Dendritic cell treated with granulocyte-macrophage colony-stimulating factor and Interleukin-4, amounts not matched to agents 40 ng/mL and 50 ng/mL, for 4 days (primary cell): ENCODE measurements at regions not wholly inside any gene's neighbourhood (a gene's known extent, or its start where the extent isn't known, plus 50 kb on each side); places are given as distances from the start of the nearest gene placed in this dataset.
"Not testable (repeated sequence)": the region's sequence is repeated elsewhere in the genome, so short reads cannot be mapped to it uniquely, and the experiment has no call there.

Source experiments
- H3K27ac Mint-ChIP-seq: one replicate; pipeline ENCODE4 v1.8.0; 2022; ENCODE audit warnings: mild to moderate bottlenecking, mixed read lengths
- H3K27me3 Mint-ChIP-seq: one replicate; pipeline ENCODE4 v1.8.0; 2022; ENCODE audit warnings: mild to moderate bottlenecking, mixed read lengths
- H3K36me3 Mint-ChIP-seq: one replicate; pipeline ENCODE4 v1.8.0; 2022; ENCODE audit warnings: low read depth, mixed read lengths
- H3K4me1 Mint-ChIP-seq: one replicate; pipeline ENCODE4 v1.8.0; 2022; ENCODE audit warnings: low read depth, mixed read lengths
- H3K4me3 Mint-ChIP-seq: one replicate; pipeline ENCODE4 v1.8.0; 2022; ENCODE audit warnings: mild to moderate bottlenecking, moderate library complexity, mixed read lengths
- H3K9me3 Mint-ChIP-seq: one replicate; pipeline ENCODE4 v1.8.0; 2022; ENCODE audit warnings: mixed read lengths
- intact Hi-C: fragments of 100-400 bp; cut with micrococcal nuclease; formaldehyde crosslinking; loops from one replicate; pipeline ENCODE4 v1.15.0; 2022

- Mint-ChIP-seq H3K27ac (no peak overlapping the region), H3K4me1 (no peaks in the 10 kb centered on the region), H3K4me3 (no peak overlapping the region), H3K36me3 (no peaks in the 10 kb centered on the region), H3K27me3 (no peaks in the 10 kb centered on the region), H3K9me3 (no peaks in the 10 kb centered on the region)
- intact Hi-C loops, result no loop called here
Measured at GRCh38 chr18:54433368-54433767, 75.7 kb downstream of the C18orf54 start.

- no peak overlapping the region for H3K4me3 Mint-ChIP-seq
Measured at GRCh38 chr18:54433857-54434256, 76.2 kb downstream of the C18orf54 start.

GRCh38 chr18:54434453-54434852, 76.7 kb downstream of the C18orf54 start:
- Mint-ChIP-seq H3K36me3 (no peaks in the 10 kb centered on the region), H3K4me3 (no peak overlapping the region), H3K27ac (no peak overlapping the region), H3K27me3 (no peaks in the 10 kb centered on the region), H3K9me3 (no peaks in the 10 kb centered on the region), H3K4me1 (no peaks in the 10 kb centered on the region)
- intact Hi-C loops, result no loop called here

More at GRCh38 chr18:54433857-54434256, 76.2 kb downstream of the C18orf54 start:
- intact Hi-C loops, result no loop called here
- H3K27me3 Mint-ChIP-seq, result no peaks in the 10 kb centered on the region
- H3K36me3 Mint-ChIP-seq, result no peaks in the 10 kb centered on the region
- no peaks in the 10 kb centered on the region for H3K4me1 Mint-ChIP-seq
- H3K9me3 Mint-ChIP-seq, result no peaks in the 10 kb centered on the region
- no peak overlapping the region for H3K27ac Mint-ChIP-seq

- intact Hi-C loops, result no loop called here
- H3K4me1 Mint-ChIP-seq, result no peaks in the 10 kb centered on the region
- no peaks in the 10 kb centered on the region for H3K9me3 Mint-ChIP-seq
- no peak overlapping the region for H3K4me3 Mint-ChIP-seq
- no peaks in the 10 kb centered on the region for H3K36me3 Mint-ChIP-seq
- no peaks in the 10 kb centered on the region for H3K27me3 Mint-ChIP-seq
- no peak overlapping the region for H3K27ac Mint-ChIP-seq
Measured at GRCh38 chr18:54436501-54436900, 78.8 kb downstream of the C18orf54 start.

GRCh38 chr18:54440292-54440691, 82.6 kb downstream of the C18orf54 start:
- H3K36me3 Mint-ChIP-seq, result no peaks in the 10 kb centered on the region
- H3K4me1 Mint-ChIP-seq, result no peaks in the 10 kb centered on the region
- no peaks in the 10 kb centered on the region for H3K9me3 Mint-ChIP-seq
- no peak overlapping the region for H3K4me3 Mint-ChIP-seq
- H3K27me3 Mint-ChIP-seq, result peaks cover 1% of the 10 kb centered on the region
- no peak overlapping the region for H3K27ac Mint-ChIP-seq
- intact Hi-C loops, result no loop called here

- Mint-ChIP-seq H3K4me3 (no peak overlapping the region), H3K9me3 (no peaks in the 10 kb centered on the region), H3K36me3 (no peaks in the 10 kb centered on the region), H3K27ac (no peak overlapping the region), H3K27me3 (peaks cover 3% of the 10 kb centered on the region), H3K4me1 (no peaks in the 10 kb centered on the region)
- intact Hi-C loops, result loop anchor here (2.0 kb wide), 1 partner anchor 538 kb away; no protein-coding TSS in a partner anchor
Measured at GRCh38 chr18:54444319-54444914, 86.7 kb downstream of the C18orf54 start.

GRCh38 chr18:54453996-54454395, 96.3 kb downstream of the C18orf54 start:
- Mint-ChIP-seq H3K36me3 (no peaks in the 10 kb centered on the region), H3K4me1 (no peaks in the 10 kb centered on the region), H3K9me3 (no peaks in the 10 kb centered on the region), H3K27me3 (no peaks in the 10 kb centered on the region), H3K27ac (no peak overlapping the region), H3K4me3 (no peak overlapping the region)
- intact Hi-C loops, result no loop called here

GRCh38 chr18:54465502-54465901, 107.8 kb downstream of the C18orf54 start:
- H3K36me3 Mint-ChIP-seq, result no peaks in the 10 kb centered on the region
- H3K27ac Mint-ChIP-seq, result no peak overlapping the region
- H3K27me3 Mint-ChIP-seq, result no peaks in the 10 kb centered on the region
- intact Hi-C loops, result no loop called here
- no peak overlapping the region for H3K4me3 Mint-ChIP-seq
- H3K4me1 Mint-ChIP-seq, result no peaks in the 10 kb centered on the region
- no peaks in the 10 kb centered on the region for H3K9me3 Mint-ChIP-seq

GRCh38 chr18:54466248-54467005, 108.7 kb downstream of the C18orf54 start:
- no peaks in the 10 kb centered on the region for H3K4me1 Mint-ChIP-seq
- H3K9me3 Mint-ChIP-seq, result no peaks in the 10 kb centered on the region
- H3K4me3 Mint-ChIP-seq, result no peak overlapping the region
- H3K27me3 Mint-ChIP-seq, result no peaks in the 10 kb centered on the region
- intact Hi-C loops, result no loop called here
- H3K36me3 Mint-ChIP-seq, result no peaks in the 10 kb centered on the region
- no peak overlapping the region for H3K27ac Mint-ChIP-seq

- intact Hi-C loops, result no loop called here
- Mint-ChIP-seq H3K4me1 (no peaks in the 10 kb centered on the region), H3K27ac (no peak overlapping the region), H3K27me3 (peaks cover 4% of the 10 kb centered on the region), H3K9me3 (no peaks in the 10 kb centered on the region), H3K4me3 (no peak overlapping the region), H3K36me3 (no peaks in the 10 kb centered on the region)
Measured at GRCh38 chr18:54479365-54479764, 111.7 kb upstream of the DYNAP start.

- Mint-ChIP-seq H3K36me3 (no peaks in the 10 kb centered on the region), H3K4me3 (no peak overlapping the region), H3K4me1 (no peaks in the 10 kb centered on the region), H3K27ac (no peak overlapping the region), H3K9me3 (no peaks in the 10 kb centered on the region), H3K27me3 (peaks cover 4% of the 10 kb centered on the region)
- intact Hi-C loops, result no loop called here
Measured at GRCh38 chr18:54480616-54481015, 110.4 kb upstream of the DYNAP start.

- intact Hi-C loops, H3K27me3 Mint-ChIP-seq, H3K27ac Mint-ChIP-seq, H3K4me1 Mint-ChIP-seq, H3K36me3 Mint-ChIP-seq, H3K4me3 Mint-ChIP-seq, H3K9me3 Mint-ChIP-seq: not testable (repeated sequence)
Measured at GRCh38 chr18:54502451-54502850, 88.6 kb upstream of the DYNAP start.

- no peak overlapping the region for H3K27ac Mint-ChIP-seq
- intact Hi-C loops, result no loop called here
- H3K4me1 Mint-ChIP-seq, result no peaks in the 10 kb centered on the region
- no peak overlapping the region for H3K4me3 Mint-ChIP-seq
- no peaks in the 10 kb centered on the region for H3K36me3 Mint-ChIP-seq
- no peaks in the 10 kb centered on the region for H3K9me3 Mint-ChIP-seq
- no peaks in the 10 kb centered on the region for H3K27me3 Mint-ChIP-seq
Measured at GRCh38 chr18:54503131-54503894, 87.7 kb upstream of the DYNAP start.

- Mint-ChIP-seq H3K4me1 (no peaks in the 10 kb centered on the region), H3K36me3 (no peaks in the 10 kb centered on the region), H3K27ac (no peak overlapping the region), H3K9me3 (no peaks in the 10 kb centered on the region), H3K27me3 (no peaks in the 10 kb centered on the region), H3K4me3 (no peak overlapping the region)
- intact Hi-C loops, result no loop called here
Measured at GRCh38 chr18:54506516-54507261, 84.4 kb upstream of the DYNAP start.
